ENCODE measurements at regions not wholly inside any gene's neighbourhood (a gene's known extent, or its start where the extent isn't known, plus 50 kb on each side); places are given as distances from the start of the nearest gene placed in this dataset.

DNA sequence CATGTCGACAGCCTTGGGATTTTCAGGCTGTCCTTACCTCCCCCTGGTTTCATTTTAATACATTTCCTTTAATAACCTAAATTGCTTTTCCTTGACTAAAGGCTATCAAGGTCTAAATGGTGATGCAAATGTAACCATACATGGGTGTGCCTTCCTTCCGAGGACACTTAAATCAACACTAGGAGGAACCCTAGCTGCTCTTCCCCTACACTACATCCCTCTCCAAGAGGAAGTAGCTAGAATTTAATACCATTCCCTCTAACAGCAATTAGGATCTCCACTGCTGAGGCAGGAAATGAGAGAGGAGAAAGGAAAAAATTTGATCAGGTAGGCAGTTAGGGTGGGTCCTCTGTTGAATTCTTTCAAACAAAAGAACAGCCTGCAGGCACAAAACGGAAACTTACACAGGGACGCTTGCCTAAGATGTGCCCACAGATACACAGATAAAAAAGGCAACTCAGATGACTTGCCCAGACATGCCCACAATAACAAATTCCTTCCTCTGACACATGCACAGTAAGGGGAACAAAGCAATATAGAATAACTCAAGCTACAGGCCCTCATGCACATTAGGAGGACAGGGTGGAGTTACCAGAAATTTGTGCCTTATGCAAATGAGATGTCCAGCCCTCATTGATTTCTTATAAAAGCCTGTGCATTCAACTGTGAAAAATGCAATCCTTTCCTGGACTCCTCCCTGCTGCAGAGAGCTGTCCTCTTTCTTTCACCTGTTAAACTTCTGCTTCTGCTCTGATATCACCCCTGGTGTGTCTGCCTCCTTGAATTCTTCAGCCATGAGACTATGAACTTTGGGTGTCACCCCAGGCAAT is 1024.4 kb upstream of the CADM2 start:
- DNase-seq (ENCODE audit: low spot score) = peak; percentile 41
- intact Hi-C loops (cut with DNase I) = no loop called here
- Histone ChIP-seq H3K36me3 (no peaks in the 10 kb centered on the region), H3K4me1 (replicated peaks) (no peaks in the 10 kb centered on the region), H3K27me3 (replicated peaks; ENCODE audit: insufficient read depth) (no peaks in the 10 kb centered on the region), H3K4me3 (no peak overlapping the region), H3K9me3 (peaks cover under 1% of the 10 kb centered on the region), H3K27ac (no peak overlapping the region)
- no peak for TF ChIP-seq POLR2AphosphoS5 (IDR thresholded peaks at IDR 0.05)
- TF ChIP-seq, protein P1, sequence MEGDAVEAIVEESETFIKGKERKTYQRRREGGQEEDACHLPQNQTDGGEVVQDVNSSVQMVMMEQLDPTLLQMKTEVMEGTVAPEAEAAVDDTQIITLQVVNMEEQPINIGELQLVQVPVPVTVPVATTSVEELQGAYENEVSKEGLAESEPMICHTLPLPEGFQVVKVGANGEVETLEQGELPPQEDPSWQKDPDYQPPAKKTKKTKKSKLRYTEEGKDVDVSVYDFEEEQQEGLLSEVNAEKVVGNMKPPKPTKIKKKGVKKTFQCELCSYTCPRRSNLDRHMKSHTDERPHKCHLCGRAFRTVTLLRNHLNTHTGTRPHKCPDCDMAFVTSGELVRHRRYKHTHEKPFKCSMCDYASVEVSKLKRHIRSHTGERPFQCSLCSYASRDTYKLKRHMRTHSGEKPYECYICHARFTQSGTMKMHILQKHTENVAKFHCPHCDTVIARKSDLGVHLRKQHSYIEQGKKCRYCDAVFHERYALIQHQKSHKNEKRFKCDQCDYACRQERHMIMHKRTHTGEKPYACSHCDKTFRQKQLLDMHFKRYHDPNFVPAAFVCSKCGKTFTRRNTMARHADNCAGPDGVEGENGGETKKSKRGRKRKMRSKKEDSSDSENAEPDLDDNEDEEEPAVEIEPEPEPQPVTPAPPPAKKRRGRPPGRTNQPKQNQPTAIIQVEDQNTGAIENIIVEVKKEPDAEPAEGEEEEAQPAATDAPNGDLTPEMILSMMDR (IDR thresholded peaks at IDR 0.05) = no peak
- no peak for TF ChIP-seq POLR2A (IDR thresholded peaks at IDR 0.05)
- WGBS = 42% methylated on average over 4 of the region's 4 CpGs

DNA sequence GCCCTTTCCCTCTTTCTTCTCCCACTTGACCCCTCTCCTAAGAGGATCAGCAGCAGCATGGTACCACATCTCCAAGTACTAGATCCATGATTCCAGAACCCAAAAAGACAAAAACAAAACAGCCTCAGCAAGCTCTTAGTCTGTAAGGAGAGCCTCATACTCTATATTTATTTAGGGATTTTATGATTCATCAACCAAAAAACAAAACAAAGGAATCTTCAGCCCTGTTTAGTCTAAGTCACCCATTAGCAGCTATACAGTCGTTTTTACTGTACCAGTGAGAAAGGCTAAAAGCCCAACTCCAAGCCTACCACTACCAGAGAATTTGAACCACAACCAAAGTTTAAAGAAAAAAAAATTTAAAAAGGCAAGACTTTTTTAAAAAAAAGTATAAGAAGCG is 1020.3 kb upstream of the CADM2 start:
- WGBS = 64% methylated on average over 2 of the region's 2 CpGs
- no peak for DNase-seq (ENCODE audit: low spot score)
- TF ChIP-seq, protein P1 (IDR thresholded peaks at IDR 0.05) = no peak
- no peak for TF ChIP-seq POLR2AphosphoS5 (IDR thresholded peaks at IDR 0.05)
- no peak for TF ChIP-seq POLR2A (IDR thresholded peaks at IDR 0.05)
- H3K27me3 ChIP-seq (replicated peaks; ENCODE audit: insufficient read depth) = no peaks in the 10 kb centered on the region
- H3K27ac ChIP-seq = no peak overlapping the region
- H3K9me3 ChIP-seq = no peaks in the 10 kb centered on the region
- no peak overlapping the region for H3K4me3 ChIP-seq
- intact Hi-C loops (cut with DNase I) = no loop called here
- no peaks in the 10 kb centered on the region for H3K36me3 ChIP-seq
- H3K4me1 ChIP-seq (replicated peaks) = no peaks in the 10 kb centered on the region

DNA sequence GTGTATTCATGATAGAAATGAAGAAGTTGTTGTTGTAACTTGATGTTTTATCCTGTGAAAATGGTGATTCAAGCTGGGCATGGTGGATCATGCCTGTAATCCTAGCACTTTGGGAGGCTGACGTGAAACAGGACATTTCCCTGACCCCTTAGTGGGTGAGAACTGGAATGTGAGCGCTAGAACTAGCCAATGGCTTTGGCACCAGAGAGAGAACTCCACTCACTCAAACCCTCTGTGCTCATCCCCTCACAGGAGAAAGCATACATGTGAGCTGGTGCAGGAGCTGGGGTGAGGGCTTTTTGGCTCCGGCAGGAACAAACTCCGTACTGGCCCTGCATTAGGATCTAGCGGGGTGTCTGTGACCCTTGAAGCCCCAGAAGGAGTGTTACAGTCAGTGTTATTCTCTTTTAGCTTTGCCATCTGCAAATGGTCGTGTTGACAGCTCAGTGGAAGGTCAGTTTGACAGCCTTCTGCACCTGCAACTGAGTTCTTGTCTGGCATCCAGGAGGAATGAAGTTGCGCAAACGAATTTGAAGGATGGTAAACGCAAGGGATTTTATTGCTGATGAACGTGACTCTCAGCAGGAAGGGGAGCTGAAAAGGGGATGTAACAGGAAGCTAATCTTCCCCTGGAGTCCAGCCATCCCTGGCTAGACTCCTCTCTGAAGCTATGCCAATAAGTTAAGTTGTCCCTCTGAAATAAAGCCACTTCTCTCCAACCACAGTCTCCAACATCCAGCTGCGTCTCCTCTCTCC is 1016.6 kb upstream of the CADM2 start:
- intact Hi-C loops (cut with DNase I) = no loop called here
- DNase-seq (ENCODE audit: low spot score) = no peak
- Histone ChIP-seq H3K4me1 (replicated peaks) (no peaks in the 10 kb centered on the region), H3K9me3 (no peaks in the 10 kb centered on the region), H3K27ac (no peak overlapping the region), H3K36me3 (no peaks in the 10 kb centered on the region), H3K27me3 (replicated peaks; ENCODE audit: insufficient read depth) (no peaks in the 10 kb centered on the region), H3K4me3 (no peak overlapping the region)
- WGBS = 68% methylated on average over 11 of the region's 11 CpGs
- TF ChIP-seq POLR2AphosphoS5 (IDR thresholded peaks at IDR 0.05) (no peak), POLR2A (IDR thresholded peaks at IDR 0.05) (no peak)
- TF ChIP-seq, protein P1 (IDR thresholded peaks at IDR 0.05) = no peak

DNA sequence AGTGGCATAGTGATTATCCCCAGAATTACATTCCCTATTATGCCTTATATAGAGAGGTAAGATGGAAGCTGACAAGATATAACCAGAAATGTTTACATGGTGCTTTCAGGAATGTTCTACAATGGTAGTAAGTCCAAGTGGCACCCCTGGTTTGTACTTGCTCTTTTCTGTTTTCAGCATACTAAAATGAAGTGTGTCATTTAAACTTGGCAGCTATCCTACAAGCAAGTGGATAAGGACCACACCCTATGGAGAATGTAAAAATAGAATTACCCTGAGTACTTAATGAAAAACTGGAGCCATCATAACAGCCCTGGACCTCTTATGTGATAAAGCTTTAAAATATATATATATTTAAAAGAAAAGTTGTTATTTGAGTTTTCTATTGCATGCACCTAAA is 1012.7 kb upstream of the CADM2 start:
- Histone ChIP-seq H3K27me3 (replicated peaks; ENCODE audit: insufficient read depth) (no peaks in the 10 kb centered on the region), H3K9me3 (no peaks in the 10 kb centered on the region), H3K36me3 (no peaks in the 10 kb centered on the region), H3K27ac (no peak overlapping the region), H3K4me3 (no peak overlapping the region), H3K4me1 (replicated peaks) (no peaks in the 10 kb centered on the region)
- TF ChIP-seq POLR2AphosphoS5 (IDR thresholded peaks at IDR 0.05) = no peak
- TF ChIP-seq, protein P1 (IDR thresholded peaks at IDR 0.05) = no peak
- TF ChIP-seq POLR2A (IDR thresholded peaks at IDR 0.05) = no peak
- intact Hi-C loops (cut with DNase I) = no loop called here
- no peak for DNase-seq (ENCODE audit: low spot score)

All from prostate gland (tissue), 2 donors.